Suprapubic skin (tissue), 4 donors: ENCODE measurements at regions not wholly inside any gene's neighbourhood (a gene's known extent, or its start where the extent isn't known, plus 50 kb on each side); places are given as distances from the start of the nearest gene placed in this dataset.

Experiments
- CTCF ChIP-seq, 2 donors: fragments of 200-600 bp in 1 of 2; fragments of 450-650 bp in 1 of 2; sonication (generic) in 1 of 2; IDR thresholded peaks; one replicate each; pipeline ENCODE4 v1.5.1; 2016 to 2019; ENCODE audit warnings: antibody characterized with exemption in 2 of 2, mild to moderate bottlenecking in 1 of 2, moderate library complexity in 1 of 2
- EP300 ChIP-seq: sonication (generic); formaldehyde crosslinking; IDR thresholded peaks from one replicate; pipeline ENCODE4 v1.6.1; 2017; ENCODE audit warnings: antibody characterized with exemption
- POLR2A ChIP-seq, 2 donors: fragments of 450-650 bp; IDR thresholded peaks; one replicate each; pipeline ENCODE4 v1.6.1; 2017; ENCODE audit warnings: antibody characterized with exemption in 2 of 2, mild to moderate bottlenecking in 2 of 2, moderate library complexity in 2 of 2
- POLR2AphosphoS5 ChIP-seq, 3 donors: sonication (generic); formaldehyde crosslinking; IDR thresholded peaks; one replicate each; pipeline ENCODE4 v1.6.1; 2017; ENCODE audit warnings: antibody characterized with exemption in 3 of 3

GRCh38 chr3:8365541-8365940 lies 136.1 kb upstream of the LMCD1 start:
- TF ChIP-seq POLR2A (IDR thresholded peaks at IDR 0.05) (no peak), CTCF (IDR thresholded peaks at IDR 0.05) (no peak), POLR2AphosphoS5 (IDR thresholded peaks at IDR 0.05) (no peak), EP300 (no peak)
